ENCODE measurements at regions not wholly inside any gene's neighbourhood (a gene's known extent, or its start where the extent isn't known, plus 50 kb on each side); places are given as distances from the start of the nearest gene placed in this dataset.

- Histone ChIP-seq H3K9me3 (ENCODE audit: insufficient read depth, low read length) (no peaks in the 10 kb centered on the region), H3K4me3 (ENCODE audit: insufficient read depth, low read length, poor library complexity, severe bottlenecking) (no peak overlapping the region), H3K27ac (ENCODE audit: low read depth, low read length) (no peak overlapping the region; the same call in 1 of the 2 replicates), H3K36me3 (ENCODE audit: low read length) (no peaks in the 10 kb centered on the region), H3K4me2 (ENCODE audit: low read depth, low read length, poor library complexity, severe bottlenecking) (no peak overlapping the region), H3K9ac (ENCODE audit: low read length) (no peak overlapping the region), H3K27me3 (ENCODE audit: low read length) (no peaks in the 10 kb centered on the region), H3K79me2 (ENCODE audit: insufficient read depth, low read length) (no peaks in the 10 kb centered on the region), H2AFZ (ENCODE audit: low read depth, low read length, severe bottlenecking) (peak overlapping the region; percentile 22), H4K20me1 (ENCODE audit: low read depth, low read length) (no peaks in the 10 kb centered on the region), H3F3A (ENCODE audit: insufficient read depth) (no peaks in the 10 kb centered on the region), H3K9me2 (replicated peaks; ENCODE audit: insufficient read depth, low read length) (no peaks in the 10 kb centered on the region)
- TF ChIP-seq, protein P1, sequence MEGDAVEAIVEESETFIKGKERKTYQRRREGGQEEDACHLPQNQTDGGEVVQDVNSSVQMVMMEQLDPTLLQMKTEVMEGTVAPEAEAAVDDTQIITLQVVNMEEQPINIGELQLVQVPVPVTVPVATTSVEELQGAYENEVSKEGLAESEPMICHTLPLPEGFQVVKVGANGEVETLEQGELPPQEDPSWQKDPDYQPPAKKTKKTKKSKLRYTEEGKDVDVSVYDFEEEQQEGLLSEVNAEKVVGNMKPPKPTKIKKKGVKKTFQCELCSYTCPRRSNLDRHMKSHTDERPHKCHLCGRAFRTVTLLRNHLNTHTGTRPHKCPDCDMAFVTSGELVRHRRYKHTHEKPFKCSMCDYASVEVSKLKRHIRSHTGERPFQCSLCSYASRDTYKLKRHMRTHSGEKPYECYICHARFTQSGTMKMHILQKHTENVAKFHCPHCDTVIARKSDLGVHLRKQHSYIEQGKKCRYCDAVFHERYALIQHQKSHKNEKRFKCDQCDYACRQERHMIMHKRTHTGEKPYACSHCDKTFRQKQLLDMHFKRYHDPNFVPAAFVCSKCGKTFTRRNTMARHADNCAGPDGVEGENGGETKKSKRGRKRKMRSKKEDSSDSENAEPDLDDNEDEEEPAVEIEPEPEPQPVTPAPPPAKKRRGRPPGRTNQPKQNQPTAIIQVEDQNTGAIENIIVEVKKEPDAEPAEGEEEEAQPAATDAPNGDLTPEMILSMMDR (IDR thresholded peaks at IDR 0.05; ENCODE audit: insufficient read depth, low read length, poor library complexity, severe bottlenecking): no peak
- TF ChIP-seq EZH2phosphoT487 (conservative IDR thresholded peaks at IDR 0.05; ENCODE audit: low read length): no peak
Observed at GRCh38 chr1:81498471-81499462, 302.0 kb upstream of the ADGRL2 start.

DNA sequence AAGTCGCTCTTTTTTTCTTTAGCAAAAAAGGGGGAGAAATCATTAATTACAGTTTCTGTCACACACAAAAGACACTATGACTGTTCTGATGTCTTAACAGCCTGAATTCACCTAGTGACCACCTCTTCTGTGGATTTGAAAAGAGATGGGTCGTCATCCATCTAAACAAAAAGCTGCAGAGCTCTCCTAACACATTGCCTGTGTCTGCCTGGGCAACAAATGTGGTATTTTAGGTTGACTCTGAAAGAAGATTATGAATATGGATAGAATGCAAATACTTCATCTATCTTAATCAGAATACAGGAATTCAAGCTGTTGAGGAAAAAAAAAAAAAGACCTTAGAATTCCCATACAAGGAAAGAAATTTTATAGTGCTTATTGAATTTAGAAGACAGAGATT, 304.4 kb upstream of the ADGRL2 start:
- Histone ChIP-seq H3F3A (ENCODE audit: insufficient read depth) (no peaks in the 10 kb centered on the region), H3K9me2 (replicated peaks; ENCODE audit: insufficient read depth, low read length) (no peaks in the 10 kb centered on the region), H3K4me2 (ENCODE audit: low read depth, low read length, poor library complexity, severe bottlenecking) (no peak overlapping the region), H3K27ac (ENCODE audit: low read depth, low read length) (no peak overlapping the region), H3K4me3 (ENCODE audit: insufficient read depth, low read length, poor library complexity, severe bottlenecking) (no peak overlapping the region), H3K9ac (ENCODE audit: low read length) (no peak overlapping the region), H3K36me3 (ENCODE audit: low read length) (no peaks in the 10 kb centered on the region), H3K79me2 (ENCODE audit: insufficient read depth, low read length) (no peaks in the 10 kb centered on the region), H4K20me1 (ENCODE audit: low read depth, low read length) (no peaks in the 10 kb centered on the region), H3K9me3 (ENCODE audit: insufficient read depth, low read length) (no peaks in the 10 kb centered on the region), H3K27me3 (ENCODE audit: low read length) (no peaks in the 10 kb centered on the region), H2AFZ (ENCODE audit: low read depth, low read length, severe bottlenecking) (no peak overlapping the region)
- no peak for TF ChIP-seq EZH2phosphoT487 (conservative IDR thresholded peaks at IDR 0.05; ENCODE audit: low read length)
- TF ChIP-seq, protein P1 (IDR thresholded peaks at IDR 0.05; ENCODE audit: insufficient read depth, low read length, poor library complexity, severe bottlenecking): no peak

GRCh38 chr1:81493102-81493869, 307.4 kb upstream of the ADGRL2 start:
- H3K9ac ChIP-seq (ENCODE audit: low read length): no peak overlapping the region
- H3K27me3 ChIP-seq (ENCODE audit: low read length): no peaks in the 10 kb centered on the region
- no peaks in the 10 kb centered on the region for H3K9me3 ChIP-seq (ENCODE audit: insufficient read depth, low read length)
- no peaks in the 10 kb centered on the region for H3K36me3 ChIP-seq (ENCODE audit: low read length)
- no peak overlapping the region for H3K4me3 ChIP-seq (ENCODE audit: insufficient read depth, low read length, poor library complexity, severe bottlenecking)
- no peaks in the 10 kb centered on the region for H3F3A ChIP-seq (ENCODE audit: insufficient read depth)
- H3K27ac ChIP-seq (ENCODE audit: low read depth, low read length): no peak overlapping the region
- no peaks in the 10 kb centered on the region for H3K9me2 ChIP-seq (replicated peaks; ENCODE audit: insufficient read depth, low read length)
- no peak overlapping the region for H2AFZ ChIP-seq (ENCODE audit: low read depth, low read length, severe bottlenecking)
- TF ChIP-seq EZH2phosphoT487 (conservative IDR thresholded peaks at IDR 0.05; ENCODE audit: low read length): no peak
- TF ChIP-seq, protein P1 (IDR thresholded peaks at IDR 0.05; ENCODE audit: insufficient read depth, low read length, poor library complexity, severe bottlenecking): no peak
- H3K4me2 ChIP-seq (ENCODE audit: low read depth, low read length, poor library complexity, severe bottlenecking): no peak overlapping the region
- no peaks in the 10 kb centered on the region for H4K20me1 ChIP-seq (ENCODE audit: low read depth, low read length)
- H3K79me2 ChIP-seq (ENCODE audit: insufficient read depth, low read length): no peaks in the 10 kb centered on the region

Data from SU-DHL-6 (cell line).